Heart left ventricle (tissue), 13 donors: ENCODE measurements at regions not wholly inside any gene's neighbourhood (a gene's known extent, or its start where the extent isn't known, plus 50 kb on each side); places are given as distances from the start of the nearest gene placed in this dataset.

Source experiments
- CTCF ChIP-seq, 12 donors: fragments of 200-600 bp; sonication (generic) in 4 of 12; IDR thresholded peaks; one replicate each; pipeline versions ENCODE4 v1.5.0 to v1.8.0; 2018 to 2022; ENCODE audit warnings: antibody characterized with exemption in 12 of 12, mild to moderate bottlenecking in 5 of 12
- POLR2A ChIP-seq, 2 donors: fragments of 450-650 bp; IDR thresholded peaks; one replicate each; pipeline ENCODE4 v1.6.1; 2017; ENCODE audit warnings: antibody characterized with exemption in 2 of 2, mild to moderate bottlenecking in 2 of 2, moderate library complexity in 2 of 2
- donor health status: ischemic (EF 13 %, LVEDD 7.1; RV severe dilation, severe dysfunction).
- donor health status: DM: no; HTN: yes; CAD: no.
- donor health status: DM: no; HTN: no; CAD: no.
- donor health status: ischemic (EF 25% LVEDD 6.9; RV normal size, moderate dysfunction).
- donor health status: ischemic (EF 25% LVEDD 5.7; RV mildly dilated, moderate dysfunction).
- donor health status: ischemic (EF 35%, LVEDD 5.7; RV mildly dilated, moderate dysfunction).
- donor health status: nonischemic (EF 11% LVEDD 7.7; RV severe dilation, severe dysfunction).
- donor health status: DM: yes; HTN: yes; CAD: no.
- donor health status: PGD.
- donor health status: ischemic (EF 29% LVEDD 5.4; RV normal size, mild dysfunction).
- donor health status: nonischemic (EF 23%, LVEDD 6.1; RV moderate dilation, normal function).

- TF ChIP-seq CTCF (IDR thresholded peaks at IDR 0.05) = no peak
- TF ChIP-seq POLR2A (IDR thresholded peaks at IDR 0.05) = no peak
Measured at GRCh38 chr3:127071597-127072001, 88.7 kb downstream of the PLXNA1 start.
